DMS153 treated with DMSO at 0.1 percent for 48 hours (cell line): ENCODE measurements at regions not wholly inside any gene's neighbourhood (a gene's known extent, or its start where the extent isn't known, plus 50 kb on each side); places are given as distances from the start of the nearest gene placed in this dataset.
"Not testable (repeated sequence)": the region's sequence is repeated elsewhere in the genome, so short reads cannot be mapped to it uniquely, and the experiment has no call there.

Source experiments
- DNase-seq: peaks from one replicate; lab custom pipeline; 2025; ENCODE audit not compliant: unreplicated experiment; lab: John Stamatoyannopoulos, UW

DNA sequence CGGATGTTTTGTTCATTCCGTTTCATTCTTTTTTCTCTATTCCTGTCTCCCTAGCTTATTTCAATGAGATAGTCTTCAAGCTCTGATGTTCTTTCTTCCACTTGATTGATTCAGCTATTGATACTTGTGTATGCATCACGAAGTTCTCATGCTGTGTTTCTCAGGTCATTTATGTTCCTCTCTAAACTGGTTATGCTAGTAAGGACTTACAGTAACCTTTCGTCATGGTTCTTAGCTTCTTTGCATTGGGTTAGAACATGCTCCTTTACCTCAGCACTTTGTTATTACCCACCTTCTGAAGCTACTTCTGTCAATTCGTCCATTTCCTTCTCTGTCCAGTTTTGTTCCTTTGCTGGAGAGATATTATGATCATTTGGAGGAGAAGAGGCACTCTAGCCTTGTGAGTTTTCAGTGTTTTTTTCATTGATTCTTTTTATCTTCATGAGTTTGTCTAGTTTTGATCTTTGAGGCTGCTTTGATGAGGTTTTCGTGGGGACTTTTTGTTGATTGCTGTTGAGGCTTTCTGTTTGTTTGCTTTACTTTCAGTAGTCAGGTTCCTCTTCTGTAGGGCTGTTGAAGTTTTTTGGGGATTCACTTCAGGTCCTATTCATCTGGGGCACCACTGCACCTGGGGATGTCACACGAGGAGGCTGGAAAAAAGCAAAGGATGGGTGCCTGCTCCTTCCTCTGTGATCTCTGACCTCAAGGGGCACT lies 496.9 kb upstream of the LRRC7 start:
- no peak for DNase-seq

DNA sequence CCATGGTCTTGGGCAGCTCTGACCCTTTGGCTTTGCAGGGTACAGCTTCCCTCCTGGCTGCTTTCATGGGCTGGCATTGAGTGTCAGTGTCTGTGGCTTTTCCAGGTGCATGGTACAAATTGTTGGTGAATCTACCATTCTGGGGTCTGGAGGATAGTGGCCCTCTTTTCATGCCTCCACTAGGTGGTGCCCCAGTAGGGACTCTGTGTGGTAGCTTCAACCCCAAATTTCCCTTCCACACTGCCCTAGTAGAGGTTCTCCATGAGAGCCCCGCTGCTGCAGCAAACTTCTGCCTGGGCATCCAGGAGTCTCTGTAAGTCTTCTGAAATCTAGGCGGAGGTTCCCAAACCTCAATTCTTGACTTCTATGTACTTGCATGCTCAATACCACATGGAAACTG lies 494.5 kb upstream of the LRRC7 start:
- no peak for DNase-seq

DNA sequence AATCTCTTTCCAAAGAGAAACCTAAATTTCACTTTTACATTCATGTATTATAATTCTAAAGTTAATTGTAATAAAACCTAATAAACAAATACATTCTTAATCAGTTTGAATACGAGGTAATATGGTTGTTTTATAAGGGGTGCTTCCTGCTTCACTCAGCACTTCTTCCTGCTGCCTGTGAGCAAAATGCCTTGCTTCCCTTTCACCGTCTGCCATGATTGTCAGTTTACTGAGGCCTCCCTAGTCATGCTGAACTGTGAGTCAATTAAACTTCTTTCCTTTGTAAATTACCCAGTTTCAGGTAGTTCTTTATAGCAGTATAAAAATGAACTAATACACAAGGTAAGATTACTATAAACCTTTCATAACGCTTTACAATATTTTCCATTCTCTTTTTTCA lies 491.1 kb upstream of the LRRC7 start:
- no peak for DNase-seq

DNA sequence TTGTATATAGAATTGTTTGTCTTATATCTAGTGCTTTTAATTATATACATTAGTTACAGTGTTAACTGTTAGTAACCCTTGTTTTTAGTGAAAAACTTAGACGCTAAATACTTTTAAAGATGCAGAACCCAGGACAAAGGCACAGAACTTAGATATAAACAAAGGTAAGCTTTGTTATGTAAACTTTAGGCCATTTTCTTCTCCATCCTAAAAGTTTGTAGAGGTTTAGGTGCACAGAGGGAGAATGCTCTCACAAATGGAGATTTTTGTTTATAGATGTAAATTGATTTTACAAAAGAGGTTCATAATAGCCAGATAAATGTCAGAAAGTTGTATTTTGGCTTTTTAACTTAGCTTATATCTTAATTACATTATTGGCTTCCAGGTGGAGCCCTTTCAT lies 490.5 kb upstream of the LRRC7 start:
- DNase-seq: no peak

DNA sequence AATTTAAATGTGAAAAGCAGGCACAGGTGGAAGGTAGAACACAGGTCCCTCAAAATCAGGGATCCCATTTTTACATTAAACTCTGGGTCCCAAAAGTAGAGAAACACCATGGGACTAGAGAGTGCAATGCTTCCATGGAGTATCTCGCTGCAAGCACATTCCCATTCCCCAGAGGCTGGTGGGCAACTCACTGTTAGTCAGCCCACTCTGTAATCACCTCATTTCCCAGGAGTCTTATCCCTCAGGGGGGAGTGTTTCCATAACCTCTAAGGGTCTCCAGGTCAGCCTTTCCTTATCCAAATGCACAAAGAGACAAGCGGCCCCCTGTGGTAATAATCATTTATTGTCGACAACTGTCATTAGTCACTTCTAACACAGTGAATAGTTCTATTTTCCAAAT lies 490.1 kb upstream of the LRRC7 start:
- DNase-seq: no peak

DNA sequence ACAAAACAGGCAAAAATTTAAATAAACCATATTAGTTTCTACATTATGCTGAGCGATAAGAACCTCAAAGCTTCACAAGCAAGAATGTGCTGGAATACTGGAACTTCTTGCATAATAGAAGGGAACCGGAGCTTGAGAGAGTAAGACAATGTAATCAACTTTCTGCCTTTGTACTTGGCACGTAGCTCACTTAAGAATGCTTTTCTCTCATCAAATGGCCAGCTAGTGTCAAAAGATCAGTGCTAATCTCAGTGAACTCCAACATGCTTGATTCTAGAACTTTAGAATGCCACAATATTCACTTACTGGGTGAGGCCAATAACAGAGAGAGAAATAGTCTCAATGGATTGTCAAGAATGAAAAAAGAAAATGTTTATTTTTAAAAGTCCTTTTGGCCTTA lies 486.1 kb upstream of the LRRC7 start:
- no peak for DNase-seq

DNA sequence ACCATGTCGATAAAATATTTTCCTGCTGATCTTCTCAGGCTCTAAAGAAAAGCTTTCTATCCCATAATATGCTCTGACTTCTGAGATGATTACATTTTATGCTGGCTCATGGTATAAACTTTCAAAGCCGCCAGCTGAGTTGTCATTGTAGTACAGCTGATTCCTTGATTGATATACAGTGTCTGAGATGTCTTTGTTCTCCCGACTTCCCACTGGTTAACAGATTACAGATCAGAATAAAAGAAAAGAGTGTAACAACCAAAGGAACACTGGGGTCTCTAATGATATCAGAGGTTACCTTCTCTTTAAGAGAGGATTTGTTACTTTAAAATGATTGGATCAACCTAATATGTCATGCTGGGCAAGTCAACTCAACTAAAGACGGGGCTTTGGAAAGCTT lies 485.4 kb upstream of the LRRC7 start:
- no peak for DNase-seq

DNA sequence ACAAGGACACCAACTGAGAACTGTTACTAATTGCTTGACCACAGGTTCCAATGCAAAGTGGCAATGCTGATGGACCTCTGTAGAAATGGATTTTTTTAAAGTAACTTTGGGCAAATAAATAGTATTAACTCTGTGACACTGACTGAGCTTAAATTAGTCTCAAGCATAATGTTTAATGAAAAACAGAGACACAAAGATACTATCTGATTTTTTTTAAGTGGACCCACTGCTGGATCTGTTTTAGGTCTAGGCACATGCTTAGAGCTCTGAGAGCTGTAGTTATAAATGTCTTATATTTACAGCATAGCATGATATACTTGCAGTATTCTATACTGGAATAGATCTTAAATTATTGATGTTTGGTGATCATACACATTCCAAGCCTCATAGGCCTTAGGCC lies 481.6 kb upstream of the LRRC7 start:
- DNase-seq: no peak

DNA sequence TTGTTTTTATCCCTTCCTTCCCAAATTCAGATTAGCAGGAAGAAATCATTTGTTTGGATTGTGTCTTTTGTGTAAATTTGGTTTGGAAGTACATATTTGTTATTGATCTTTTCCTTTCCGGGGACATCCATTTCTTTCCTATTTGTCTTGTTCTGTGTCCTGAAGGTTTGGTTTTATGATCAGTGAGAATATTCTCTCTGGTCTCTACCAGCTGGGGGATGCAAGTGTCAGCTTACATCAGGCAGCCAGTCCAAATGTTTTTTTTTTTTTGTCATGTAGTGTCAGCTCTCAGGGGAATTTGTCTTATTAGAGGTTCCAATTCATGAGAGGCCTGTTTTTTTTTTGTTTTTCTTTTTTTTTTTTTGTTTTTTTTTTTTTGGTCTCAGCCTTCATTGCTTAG lies 479.2 kb upstream of the LRRC7 start:
- DNase-seq: no peak

DNA sequence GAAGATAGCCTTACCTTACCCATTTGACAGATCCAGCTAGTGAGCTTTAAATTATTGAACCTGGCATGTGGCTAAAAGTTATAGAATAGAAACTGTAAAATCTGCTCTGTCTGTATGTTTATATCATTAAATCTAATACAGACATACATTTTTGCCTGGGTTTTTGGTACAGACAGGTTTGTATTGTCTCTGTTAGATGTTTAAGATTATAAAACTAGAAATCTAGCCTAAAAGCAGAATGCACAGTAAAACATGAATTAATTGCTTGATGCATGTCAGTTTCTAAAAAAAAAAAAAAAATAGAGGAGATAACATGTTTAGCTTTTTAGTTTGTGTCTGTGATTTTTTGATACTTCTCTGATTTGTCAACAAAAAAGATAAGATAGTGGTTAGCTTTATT lies 477.6 kb upstream of the LRRC7 start:
- no peak for DNase-seq

DNA sequence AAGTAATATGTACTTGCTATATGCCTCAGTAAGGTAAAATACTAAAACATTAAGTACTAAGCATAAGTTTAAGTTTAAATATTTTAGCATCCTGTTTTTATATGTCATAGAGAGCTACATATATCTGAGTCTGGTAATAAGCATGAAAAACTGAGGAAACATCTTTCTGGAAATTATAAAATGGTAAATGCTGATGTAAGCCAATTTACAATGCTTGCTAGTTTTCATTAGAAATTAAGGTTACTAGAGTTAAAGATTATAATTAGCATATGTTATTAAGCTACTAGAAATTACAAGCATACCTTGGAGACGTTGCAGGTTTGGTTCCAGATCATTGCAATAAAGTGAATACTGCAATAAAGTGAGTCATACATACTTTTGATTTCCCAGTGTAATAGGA lies 477.0 kb upstream of the LRRC7 start:
- DNase-seq: no peak

DNA sequence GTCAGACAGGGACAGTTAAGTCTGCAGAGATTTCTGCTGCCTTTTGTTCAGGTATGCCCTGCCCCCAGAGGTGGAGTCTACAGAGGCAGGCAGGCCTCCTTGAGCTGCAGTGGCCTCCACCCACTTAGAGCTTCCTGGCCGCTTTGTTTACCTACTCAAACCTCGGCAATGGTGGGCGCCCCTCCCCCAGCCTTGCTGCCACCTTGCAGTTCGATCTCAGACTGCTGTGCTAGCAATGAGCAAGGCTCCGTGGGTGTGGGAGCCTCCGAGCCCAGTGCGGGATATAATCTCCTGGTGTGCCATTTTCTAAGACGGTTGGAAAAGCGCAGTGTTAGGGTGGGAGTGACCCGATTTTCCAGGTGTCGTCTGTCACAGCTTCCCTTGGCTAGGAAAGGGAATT lies 465.7 kb upstream of the LRRC7 start:
- not testable (repeated sequence) for DNase-seq

DNA sequence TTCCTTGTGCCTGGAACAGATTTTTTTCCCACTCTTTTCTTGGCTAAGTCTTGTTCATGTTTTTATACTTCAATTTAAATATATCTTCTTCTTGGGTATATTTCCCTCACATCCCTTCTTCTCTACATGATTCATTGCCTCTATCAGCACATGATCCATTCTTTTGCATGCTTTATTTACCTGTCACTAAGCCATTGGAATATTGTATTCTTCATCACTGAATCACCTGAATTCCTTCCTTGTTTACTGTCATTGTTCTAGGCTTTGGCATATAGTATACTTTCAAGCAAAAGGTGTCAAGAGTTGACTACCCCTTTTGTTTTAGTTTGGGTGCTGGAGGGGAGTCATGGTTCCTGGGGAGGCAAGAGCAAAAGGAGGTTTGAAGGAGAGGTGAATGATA lies 464.5 kb upstream of the LRRC7 start:
- DNase-seq: no peak

DNA sequence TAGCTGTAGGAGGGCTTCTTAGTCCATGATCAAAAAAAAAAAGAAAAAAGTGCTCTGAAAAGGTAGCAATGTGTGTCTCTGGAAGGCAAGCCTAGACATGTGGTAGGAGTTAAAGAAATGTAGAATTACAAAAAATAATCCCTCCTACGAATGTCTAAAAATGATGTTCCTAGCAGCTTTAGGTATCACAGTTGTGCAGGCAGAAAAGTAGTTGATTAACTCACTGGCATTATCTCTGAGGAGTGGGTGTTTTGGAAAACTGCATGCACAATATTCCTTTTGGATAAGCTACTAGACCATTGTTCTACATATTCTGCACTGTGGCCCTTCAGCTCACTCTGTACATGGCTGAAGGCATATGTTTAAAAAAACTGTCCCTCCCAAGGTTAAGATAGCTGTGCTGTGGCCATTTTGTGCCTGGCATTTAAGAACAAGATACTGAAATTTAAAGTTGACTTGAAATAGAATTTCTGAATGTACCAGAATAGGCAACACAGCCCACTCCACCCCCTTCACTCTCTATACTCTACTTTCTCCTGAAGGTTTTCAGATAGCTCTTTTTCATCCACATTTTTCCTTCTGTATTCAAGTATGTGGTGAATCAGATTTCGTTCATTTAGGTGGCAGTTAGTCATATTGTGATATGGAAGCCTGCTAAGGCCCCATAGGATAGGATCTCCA lies 463.9 kb upstream of the LRRC7 start:
- no peak for DNase-seq

DNA sequence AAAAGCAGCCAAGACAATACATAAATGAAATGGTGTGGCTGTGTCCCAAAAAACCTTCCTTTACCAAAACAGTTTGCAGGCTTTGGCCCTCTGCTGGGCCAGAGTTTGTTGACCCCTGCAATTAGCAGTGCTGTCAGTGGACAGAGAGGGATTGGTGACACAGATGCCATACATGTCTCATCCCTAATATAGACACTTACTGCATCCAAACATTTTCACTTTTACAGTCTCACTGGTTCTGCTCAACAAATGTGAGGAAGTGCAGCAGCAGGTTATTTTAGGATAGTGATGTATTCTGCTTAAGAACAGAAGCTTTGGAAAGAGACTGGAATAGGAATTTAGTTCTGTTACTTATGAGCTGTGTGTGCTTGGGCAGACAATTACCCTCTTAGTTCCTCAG lies 462.8 kb upstream of the LRRC7 start:
- DNase-seq: no peak

DNA sequence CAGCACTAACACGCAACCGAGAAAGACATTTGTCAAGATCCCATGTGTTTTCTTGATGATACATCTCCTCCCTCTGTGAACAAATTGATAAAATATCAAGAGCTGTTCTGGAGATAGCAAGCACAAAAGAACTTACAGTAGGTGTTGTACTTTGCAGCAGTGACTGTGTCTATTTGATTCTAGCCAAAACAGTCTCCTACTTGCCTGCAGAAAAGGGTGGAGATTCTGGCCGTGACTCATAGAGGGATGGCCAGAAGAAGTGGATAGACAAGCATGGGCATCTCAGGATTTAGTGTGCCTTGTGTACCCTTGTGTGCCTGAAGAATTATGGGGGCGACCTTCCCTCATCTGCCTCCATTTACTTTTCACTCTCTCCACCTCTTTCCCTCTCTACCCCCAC lies 458.4 kb upstream of the LRRC7 start:
- DNase-seq: no peak

DNA sequence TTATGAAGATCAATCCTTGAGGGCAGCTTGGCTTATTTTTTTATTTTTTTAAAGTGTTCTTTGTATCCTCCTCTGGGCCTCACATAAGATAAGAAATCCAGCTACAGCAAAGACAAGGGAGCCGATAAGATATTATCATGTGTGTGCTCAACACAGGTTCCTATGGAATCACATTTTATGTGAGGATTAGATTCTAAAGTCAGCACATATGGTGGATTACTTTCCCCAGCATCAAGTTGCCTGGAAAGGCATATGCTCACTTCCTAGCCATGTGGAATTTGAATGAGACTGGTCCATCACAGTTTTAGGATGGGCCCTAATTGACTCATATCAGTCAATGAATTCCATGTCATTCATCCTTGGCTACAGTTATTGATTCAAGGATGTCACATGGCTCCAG lies 456.9 kb upstream of the LRRC7 start:
- DNase-seq: no peak

DNA sequence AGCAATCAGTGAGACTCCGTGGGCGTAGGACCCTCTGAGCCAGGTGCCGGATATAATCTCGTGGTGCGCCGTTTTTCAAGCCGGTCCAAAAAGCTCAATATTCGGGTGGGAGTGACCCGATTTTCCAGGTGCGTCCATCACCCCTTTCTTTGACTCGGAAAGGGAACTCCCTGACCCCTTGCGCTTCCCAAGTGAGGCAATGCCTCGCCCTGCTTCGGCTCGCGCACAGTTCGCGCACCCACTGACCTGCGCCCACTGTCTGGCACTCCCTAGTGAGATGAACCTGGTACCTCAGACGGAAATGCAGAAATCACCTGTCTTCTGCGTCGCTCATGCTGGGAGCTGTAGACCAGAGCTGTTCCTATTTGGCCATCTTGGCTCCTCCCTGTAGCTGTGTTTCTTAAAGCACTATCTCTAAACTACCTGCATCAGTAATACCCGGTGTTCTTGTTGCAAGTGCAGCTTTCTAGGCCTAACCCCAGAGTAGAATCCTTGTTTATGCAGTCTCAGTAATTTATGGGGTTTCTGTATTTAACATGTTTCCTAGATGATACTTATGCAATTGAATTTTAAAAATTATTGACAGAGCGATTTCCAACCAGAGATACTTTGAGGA lies 447.5 kb upstream of the LRRC7 start:
- DNase-seq: not testable (repeated sequence)

DNA sequence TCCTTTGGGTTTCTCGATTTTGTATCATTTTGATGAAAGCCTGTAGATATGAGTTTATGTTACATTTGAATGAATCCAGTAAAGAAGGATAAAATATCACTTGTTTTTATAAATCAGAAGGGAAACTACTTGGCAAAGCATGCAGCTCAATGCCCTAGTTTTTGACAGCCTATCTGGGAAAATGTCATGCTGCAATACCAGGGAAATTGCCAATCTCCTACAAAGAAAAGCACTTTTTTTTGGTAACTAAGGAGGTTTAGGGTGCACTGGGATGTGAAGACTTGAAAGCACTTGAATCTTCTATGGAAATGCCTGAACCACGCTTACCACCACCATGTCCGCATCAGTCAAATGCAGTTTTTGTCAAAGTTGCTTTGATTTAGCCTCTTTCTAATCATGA lies 446.9 kb upstream of the LRRC7 start:
- DNase-seq: no peak

DNA sequence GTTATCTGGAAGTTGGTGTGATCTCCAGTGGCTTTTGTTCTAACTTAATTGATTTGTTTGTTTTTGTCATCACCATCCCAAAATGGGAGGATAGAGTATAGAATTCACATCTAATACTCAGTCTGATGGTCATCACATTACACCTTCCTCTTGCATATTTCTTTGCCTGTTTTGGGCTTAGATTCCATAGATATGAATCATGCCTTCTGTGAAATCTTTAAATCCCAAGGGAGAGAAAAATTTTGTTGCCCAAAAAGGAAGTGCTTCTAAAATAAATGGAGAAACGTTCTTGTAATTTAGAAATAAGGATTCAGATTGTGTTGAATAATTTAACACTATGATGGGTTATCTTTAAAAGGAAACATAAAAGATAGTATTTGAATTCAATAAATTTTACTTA lies 446.0 kb upstream of the LRRC7 start:
- no peak for DNase-seq

DNA sequence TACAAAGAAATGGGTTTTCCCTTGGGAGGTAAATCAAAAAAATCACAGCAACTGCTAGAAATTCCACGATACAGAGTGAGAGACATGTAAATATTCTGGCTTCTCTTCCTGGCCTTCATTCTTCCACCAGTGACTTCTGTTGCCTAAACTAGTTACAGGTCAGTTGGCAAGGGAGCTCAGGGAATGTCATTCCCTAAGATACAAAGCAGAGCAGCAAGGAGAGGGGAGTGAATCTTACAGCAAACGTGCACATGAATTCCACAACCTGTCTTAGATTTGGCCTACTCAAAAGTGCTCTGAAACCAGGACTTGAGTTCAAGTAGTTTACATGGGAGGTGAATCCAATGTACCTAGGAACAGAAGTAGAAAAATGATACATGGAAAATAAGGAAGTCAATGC lies 445.3 kb upstream of the LRRC7 start:
- no peak for DNase-seq

DNA sequence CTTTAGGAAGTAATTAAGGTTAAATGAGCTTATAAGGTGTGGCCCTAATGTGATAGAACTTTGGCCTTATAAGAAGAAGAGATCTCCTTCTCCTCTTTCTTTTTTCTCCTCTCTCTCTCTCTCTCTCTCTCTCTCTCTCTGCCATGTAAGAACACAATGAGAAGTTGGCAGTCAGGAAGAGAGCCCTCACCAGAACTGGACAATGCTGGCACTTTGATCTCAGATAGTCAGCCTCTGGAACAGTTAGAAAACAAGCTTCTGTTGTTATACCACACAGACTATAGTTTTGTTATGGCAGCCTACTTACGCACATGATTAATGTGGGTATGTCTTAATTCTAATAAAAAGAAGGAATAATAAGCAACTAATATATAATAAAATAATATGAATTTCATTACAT lies 444.2 kb upstream of the LRRC7 start:
- no peak for DNase-seq

DNA sequence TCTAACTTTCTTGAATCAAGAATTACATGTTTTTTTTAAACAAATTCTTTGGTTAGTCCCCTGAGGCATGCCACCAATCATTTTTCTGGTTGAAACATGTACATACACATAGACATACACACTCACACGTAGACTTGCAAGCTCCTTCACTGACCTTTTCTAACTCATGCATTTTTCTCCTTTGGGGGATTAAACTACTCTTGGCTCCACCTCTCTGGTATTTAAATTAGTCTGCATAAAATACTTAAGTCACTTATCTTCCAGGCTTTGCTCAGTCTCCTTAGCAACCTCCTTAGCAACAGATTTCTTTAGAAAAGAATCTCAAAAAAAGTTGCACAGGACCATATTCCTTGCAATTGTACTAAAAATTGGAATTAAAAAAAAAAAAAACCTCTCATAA lies 440.9 kb upstream of the LRRC7 start:
- no peak for DNase-seq
